GM23338 (cell line): ENCODE measurements at regions not wholly inside any gene's neighbourhood (a gene's known extent, or its start where the extent isn't known, plus 50 kb on each side); places are given as distances from the start of the nearest gene placed in this dataset.

Experiments
- ATAC-seq: fragments of 200-7000 bp; cut with Tn5 transposase; 3 replicates; pipeline ENCODE4 v1.9.1; 2020
- DNase-seq: peaks from one replicate; pipeline ENCODE4 v3.0.0-alpha.2; 2015; ENCODE audit warnings: low spot score
- H2AFZ ChIP-seq: fragments of 200-600 bp; sonication (generic); 2 replicates; pipeline ENCODE4 v1.8.0; 2016; ENCODE audit warnings: antibody characterized with exemption, mild to moderate bottlenecking, moderate library complexity
- H3F3A ChIP-seq: fragments of 200-600 bp; sonication (generic); replicated peaks from 2 replicates; pipeline ENCODE4 v1.8.0; 2017; ENCODE audit warnings: antibody characterized with exemption, mixed run types, low read depth
- H3K27ac ChIP-seq: fragments of 200-600 bp; sonication (generic); 2 replicates; pipeline ENCODE4 v1.6.1; 2016; ENCODE audit warnings: low read depth
- H3K27me3 ChIP-seq: fragments of 200-600 bp; sonication (generic); 2 replicates; pipeline ENCODE4 v1.8.0; 2016; ENCODE audit warnings: mild to moderate bottlenecking, mixed run types, moderate library complexity; ENCODE audit not compliant: insufficient read depth
- H3K36me3 ChIP-seq: fragments of 200-600 bp; sonication (generic); 2 replicates; pipeline ENCODE4 v1.8.0; 2016; ENCODE audit warnings: mild to moderate bottlenecking; ENCODE audit not compliant: insufficient read depth
- H3K4me1 ChIP-seq: fragments of 200-600 bp; sonication (generic); 2 replicates; pipeline ENCODE4 v1.8.0; 2016; ENCODE audit warnings: mild to moderate bottlenecking, moderate library complexity; ENCODE audit not compliant: insufficient read depth
- H3K4me2 ChIP-seq: fragments of 200-600 bp; sonication (generic); 2 replicates; pipeline ENCODE4 v1.7.1; 2017; ENCODE audit warnings: mixed run types
- H3K4me3 ChIP-seq: fragments of 200-600 bp; sonication (generic); 2 replicates; pipeline ENCODE4 v1.6.1; 2016; ENCODE audit warnings: mixed run types
- H3K79me2 ChIP-seq: fragments of 200-600 bp; sonication (generic); replicated peaks from 2 replicates; pipeline ENCODE4 v1.8.0; 2017; ENCODE audit warnings: mild to moderate bottlenecking; ENCODE audit not compliant: insufficient read depth
- H3K9me2 ChIP-seq: fragments of 200-600 bp; sonication (generic); 2 replicates; pipeline ENCODE4 v1.8.0; 2017; ENCODE audit not compliant: insufficient read depth
- H4K20me1 ChIP-seq: fragments of 200-600 bp; sonication (generic); replicated peaks from 2 replicates; pipeline ENCODE4 v1.8.0; 2017; ENCODE audit warnings: mild to moderate bottlenecking; ENCODE audit not compliant: insufficient read depth
- H3K27ac Mint-ChIP-seq: 2 replicates; pipeline ENCODE4 v1.8.0; 2020; ENCODE audit warnings: inconsistent platforms, mild to moderate bottlenecking, moderate library complexity, mixed read lengths
- H3K27me3 Mint-ChIP-seq: 3 replicates; pipeline ENCODE4 v1.8.0; 2022; ENCODE audit warnings: low read depth, mild to moderate bottlenecking, moderate library complexity, mixed read lengths, inconsistent platforms; ENCODE audit not compliant: insufficient read depth, poor library complexity
- H3K36me3 Mint-ChIP-seq: 3 replicates; pipeline ENCODE4 v1.8.0; 2021; ENCODE audit warnings: low read depth, mild to moderate bottlenecking, inconsistent platforms, moderate library complexity, mixed read lengths
- H3K4me1 Mint-ChIP-seq: 3 replicates; pipeline ENCODE4 v1.8.0; 2020; ENCODE audit warnings: mild to moderate bottlenecking, inconsistent platforms, mixed read lengths
- H3K4me3 Mint-ChIP-seq: 3 replicates; pipeline ENCODE4 v1.8.0; 2021; ENCODE audit warnings: moderate library complexity, mild to moderate bottlenecking, inconsistent platforms, mixed read lengths
- H3K9me3 Mint-ChIP-seq: 3 replicates; pipeline ENCODE4 v1.8.0; 2020; ENCODE audit warnings: moderate library complexity, mild to moderate bottlenecking, inconsistent platforms, mixed read lengths
- CREB1 ChIP-seq: fragments of 250-450 bp; sonication (Bioruptor Pico); IDR thresholded peaks from 2 replicates; pipeline ENCODE4 v1.5.0; 2020; ENCODE audit warnings: low read depth, mild to moderate bottlenecking, moderate library complexity
- EZH2 ChIP-seq: fragments of 200-600 bp; sonication (generic); IDR thresholded peaks from one replicate; pipeline ENCODE4 v1.8.0; 2017; ENCODE audit warnings: antibody characterized with exemption, mild to moderate bottlenecking, low read depth; ENCODE audit not compliant: unreplicated experiment
- EZH2phosphoT487 ChIP-seq: fragments of 200-600 bp; sonication (generic); IDR thresholded peaks from one replicate; pipeline ENCODE4 v1.8.1; 2018; ENCODE audit warnings: antibody characterized with exemption; ENCODE audit not compliant: unreplicated experiment
- JUNB ChIP-seq: IDR thresholded peaks from one replicate; pipeline ENCODE4 v1.6.1; 2016; ENCODE audit warnings: antibody characterized with exemption; ENCODE audit not compliant: unreplicated experiment
- NANOG ChIP-seq: IDR thresholded peaks from 2 replicates; pipeline ENCODE4 v1.6.1; 2016; ENCODE audit warnings: antibody characterized with exemption, borderline replicate concordance
- POLR2AphosphoS5 ChIP-seq: IDR thresholded peaks from 2 replicates; pipeline ENCODE4 v1.6.1; 2016; ENCODE audit warnings: antibody characterized with exemption, low read depth
- STAT1 ChIP-seq: IDR thresholded peaks from one replicate; pipeline ENCODE4 v1.6.1; 2016; ENCODE audit warnings: antibody characterized with exemption; ENCODE audit not compliant: unreplicated experiment
- ZNF114 ChIP-seq: fragments of 250-450 bp; sonication (Bioruptor Pico); IDR thresholded peaks from 2 replicates; pipeline ENCODE4 v1.5.0; 2020; ENCODE audit warnings: mild to moderate bottlenecking, moderate library complexity
- ZNF462 ChIP-seq: fragments of 250-450 bp; sonication (Bioruptor Pico); IDR thresholded peaks from 2 replicates; pipeline ENCODE4 v1.5.0; 2020; ENCODE audit warnings: mild to moderate bottlenecking, moderate library complexity
- TF ChIP-seq, protein P1 (sequence below): IDR thresholded peaks from 2 replicates; pipeline ENCODE4 v1.6.1; 2016; ENCODE audit warnings: antibody characterized with exemption
- TF ChIP-seq, protein P2 (sequence below): IDR thresholded peaks from one replicate; pipeline ENCODE4 v1.6.1; 2018; ENCODE audit warnings: antibody characterized with exemption; ENCODE audit not compliant: unreplicated experiment
- TF ChIP-seq, protein P3 (sequence below), 2 experiments: fragments of 200-600 bp in 1 of 2; sonication (generic) in 1 of 2; conservative IDR thresholded peaks; 2 replicates each; pipeline versions ENCODE4 v1.5.1 to v1.6.1; 2016 to 2017; ENCODE audit warnings: antibody characterized with exemption in 2 of 2, low read depth in 2 of 2, mild to moderate bottlenecking in 2 of 2, moderate library complexity in 1 of 2

- Histone ChIP-seq H3K9me2 (peaks cover 8% of the 10 kb centered on the region), H3K27ac (no peak overlapping the region), H3F3A (no peaks in the 10 kb centered on the region), H3K4me1 (no peaks in the 10 kb centered on the region), H2AFZ (no peak overlapping the region), H3K36me3 (no peaks in the 10 kb centered on the region), H3K4me3 (no peak overlapping the region), H3K79me2 (no peaks in the 10 kb centered on the region), H3K4me2 (no peak overlapping the region), H3K27me3 (no peaks in the 10 kb centered on the region), H4K20me1 (no peaks in the 10 kb centered on the region)
- no peaks in the 10 kb centered on the region; the same call in 2 of the 3 replicates for H3K9me3 Mint-ChIP-seq
- TF ChIP-seq, protein P1, sequence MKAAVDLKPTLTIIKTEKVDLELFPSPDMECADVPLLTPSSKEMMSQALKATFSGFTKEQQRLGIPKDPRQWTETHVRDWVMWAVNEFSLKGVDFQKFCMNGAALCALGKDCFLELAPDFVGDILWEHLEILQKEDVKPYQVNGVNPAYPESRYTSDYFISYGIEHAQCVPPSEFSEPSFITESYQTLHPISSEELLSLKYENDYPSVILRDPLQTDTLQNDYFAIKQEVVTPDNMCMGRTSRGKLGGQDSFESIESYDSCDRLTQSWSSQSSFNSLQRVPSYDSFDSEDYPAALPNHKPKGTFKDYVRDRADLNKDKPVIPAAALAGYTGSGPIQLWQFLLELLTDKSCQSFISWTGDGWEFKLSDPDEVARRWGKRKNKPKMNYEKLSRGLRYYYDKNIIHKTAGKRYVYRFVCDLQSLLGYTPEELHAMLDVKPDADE = no peak
- TF ChIP-seq EZH2 (no peak), POLR2AphosphoS5 (no peak), JUNB (no peak), NANOG (no peak), ZNF462 (CRISPR knock-in tag) (no peak), CREB1 (CRISPR knock-in tag) (no peak), STAT1 (no peak), ZNF114 (CRISPR knock-in tag) (no peak), EZH2phosphoT487 (no peak)
- TF ChIP-seq, protein P2, sequence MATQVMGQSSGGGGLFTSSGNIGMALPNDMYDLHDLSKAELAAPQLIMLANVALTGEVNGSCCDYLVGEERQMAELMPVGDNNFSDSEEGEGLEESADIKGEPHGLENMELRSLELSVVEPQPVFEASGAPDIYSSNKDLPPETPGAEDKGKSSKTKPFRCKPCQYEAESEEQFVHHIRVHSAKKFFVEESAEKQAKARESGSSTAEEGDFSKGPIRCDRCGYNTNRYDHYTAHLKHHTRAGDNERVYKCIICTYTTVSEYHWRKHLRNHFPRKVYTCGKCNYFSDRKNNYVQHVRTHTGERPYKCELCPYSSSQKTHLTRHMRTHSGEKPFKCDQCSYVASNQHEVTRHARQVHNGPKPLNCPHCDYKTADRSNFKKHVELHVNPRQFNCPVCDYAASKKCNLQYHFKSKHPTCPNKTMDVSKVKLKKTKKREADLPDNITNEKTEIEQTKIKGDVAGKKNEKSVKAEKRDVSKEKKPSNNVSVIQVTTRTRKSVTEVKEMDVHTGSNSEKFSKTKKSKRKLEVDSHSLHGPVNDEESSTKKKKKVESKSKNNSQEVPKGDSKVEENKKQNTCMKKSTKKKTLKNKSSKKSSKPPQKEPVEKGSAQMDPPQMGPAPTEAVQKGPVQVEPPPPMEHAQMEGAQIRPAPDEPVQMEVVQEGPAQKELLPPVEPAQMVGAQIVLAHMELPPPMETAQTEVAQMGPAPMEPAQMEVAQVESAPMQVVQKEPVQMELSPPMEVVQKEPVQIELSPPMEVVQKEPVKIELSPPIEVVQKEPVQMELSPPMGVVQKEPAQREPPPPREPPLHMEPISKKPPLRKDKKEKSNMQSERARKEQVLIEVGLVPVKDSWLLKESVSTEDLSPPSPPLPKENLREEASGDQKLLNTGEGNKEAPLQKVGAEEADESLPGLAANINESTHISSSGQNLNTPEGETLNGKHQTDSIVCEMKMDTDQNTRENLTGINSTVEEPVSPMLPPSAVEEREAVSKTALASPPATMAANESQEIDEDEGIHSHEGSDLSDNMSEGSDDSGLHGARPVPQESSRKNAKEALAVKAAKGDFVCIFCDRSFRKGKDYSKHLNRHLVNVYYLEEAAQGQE = no peak
- TF ChIP-seq, protein P3, sequence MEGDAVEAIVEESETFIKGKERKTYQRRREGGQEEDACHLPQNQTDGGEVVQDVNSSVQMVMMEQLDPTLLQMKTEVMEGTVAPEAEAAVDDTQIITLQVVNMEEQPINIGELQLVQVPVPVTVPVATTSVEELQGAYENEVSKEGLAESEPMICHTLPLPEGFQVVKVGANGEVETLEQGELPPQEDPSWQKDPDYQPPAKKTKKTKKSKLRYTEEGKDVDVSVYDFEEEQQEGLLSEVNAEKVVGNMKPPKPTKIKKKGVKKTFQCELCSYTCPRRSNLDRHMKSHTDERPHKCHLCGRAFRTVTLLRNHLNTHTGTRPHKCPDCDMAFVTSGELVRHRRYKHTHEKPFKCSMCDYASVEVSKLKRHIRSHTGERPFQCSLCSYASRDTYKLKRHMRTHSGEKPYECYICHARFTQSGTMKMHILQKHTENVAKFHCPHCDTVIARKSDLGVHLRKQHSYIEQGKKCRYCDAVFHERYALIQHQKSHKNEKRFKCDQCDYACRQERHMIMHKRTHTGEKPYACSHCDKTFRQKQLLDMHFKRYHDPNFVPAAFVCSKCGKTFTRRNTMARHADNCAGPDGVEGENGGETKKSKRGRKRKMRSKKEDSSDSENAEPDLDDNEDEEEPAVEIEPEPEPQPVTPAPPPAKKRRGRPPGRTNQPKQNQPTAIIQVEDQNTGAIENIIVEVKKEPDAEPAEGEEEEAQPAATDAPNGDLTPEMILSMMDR (conservative IDR thresholded peaks at IDR 0.05; ENCODE audit: low read depth in 2 of 2) = no peak
- ATAC-seq = no peak
- no peak overlapping the region for H3K27ac Mint-ChIP-seq
- peaks cover 3% of the 10 kb centered on the region; the same call in 2 of the 3 replicates for H3K4me1 Mint-ChIP-seq
- no peaks in the 10 kb centered on the region for H3K36me3 Mint-ChIP-seq
- DNase-seq = no peak
- no peak overlapping the region for H3K4me3 Mint-ChIP-seq
- peaks cover 5% of the 10 kb centered on the region for H3K27me3 Mint-ChIP-seq
Measured at GRCh38 chr20:20931024-20931423, 175.1 kb downstream of the LINC00237 start.
